H9 (cell line): ENCODE measurements at regions not wholly inside any gene's neighbourhood (a gene's known extent, or its start where the extent isn't known, plus 50 kb on each side); places are given as distances from the start of the nearest gene placed in this dataset.

Experiments used
- DNase-seq: peaks from one replicate; pipeline ENCODE4 v3.0.0-alpha.2; 2017
- H2AFZ ChIP-seq: one replicate; pipeline ENCODE4 v1.6.1; 2013; ENCODE audit warnings: mild to moderate bottlenecking, low read length, control low read depth, moderate library complexity
- H2AK5ac ChIP-seq: 2 replicates; pipeline ENCODE4 v1.6.1; 2013; ENCODE audit warnings: low read length, control low read depth, mixed read lengths; ENCODE audit not compliant: insufficient read length
- H2BK120ac ChIP-seq: one replicate; pipeline ENCODE4 v1.6.1; 2013; ENCODE audit warnings: low read depth, mild to moderate bottlenecking, low read length, control low read depth, inconsistent platforms; ENCODE audit not compliant: poor library complexity, severe bottlenecking
- H2BK12ac ChIP-seq: 2 replicates; pipeline ENCODE4 v1.6.1; 2013; ENCODE audit warnings: low read length, control low read depth, mixed read lengths, low read depth; ENCODE audit not compliant: insufficient read length
- H2BK15ac ChIP-seq: 2 replicates; pipeline ENCODE4 v1.6.1; 2013; ENCODE audit warnings: low read depth, low read length, control low read depth
- H2BK20ac ChIP-seq: one replicate; pipeline ENCODE4 v1.6.1; 2013; ENCODE audit warnings: low read depth, mild to moderate bottlenecking, low read length, control low read depth, inconsistent platforms; ENCODE audit not compliant: poor library complexity, severe bottlenecking
- H2BK5ac ChIP-seq: 2 replicates; pipeline ENCODE4 v1.6.1; 2013; ENCODE audit warnings: low read length, control low read depth, mixed read lengths; ENCODE audit not compliant: insufficient read length
- H3K14ac ChIP-seq: 2 replicates; pipeline ENCODE4 v1.6.1; 2013; ENCODE audit warnings: low read length, control low read depth; ENCODE audit not compliant: insufficient read depth
- H3K18ac ChIP-seq: 2 replicates; pipeline ENCODE4 v1.6.1; 2013; ENCODE audit warnings: low read depth, mild to moderate bottlenecking, mixed read lengths, low read length, control low read depth; ENCODE audit not compliant: insufficient read length
- H3K23ac ChIP-seq: 2 replicates; pipeline ENCODE4 v1.6.1; 2013; ENCODE audit warnings: low read length, control low read depth, mixed read lengths, low read depth; ENCODE audit not compliant: insufficient read length
- H3K23me2 ChIP-seq: 2 replicates; pipeline ENCODE4 v1.6.1; 2013; ENCODE audit warnings: low read depth, mild to moderate bottlenecking, mixed read lengths, low read length, control low read depth; ENCODE audit not compliant: insufficient read length, poor library complexity, severe bottlenecking
- H3K27ac ChIP-seq: 2 replicates; pipeline ENCODE4 v1.5.1; 2013; ENCODE audit warnings: low read length, control low read depth, mixed read lengths, low read depth; ENCODE audit not compliant: insufficient read length
- H3K27me3 ChIP-seq: 2 replicates; pipeline ENCODE4 v1.6.1; 2013; ENCODE audit warnings: low read length, control low read depth, inconsistent platforms; ENCODE audit not compliant: insufficient read depth
- H3K4ac ChIP-seq: 2 replicates; pipeline ENCODE4 v1.6.1; 2013; ENCODE audit warnings: low read depth, mild to moderate bottlenecking, control low read depth, inconsistent platforms, low read length, moderate library complexity
- H3K4me1 ChIP-seq: 2 replicates; pipeline ENCODE4 v1.6.1; 2013; ENCODE audit warnings: low read length, control low read depth, inconsistent platforms; ENCODE audit not compliant: insufficient read depth
- H3K4me2 ChIP-seq: 2 replicates; pipeline ENCODE4 v1.6.1; 2013; ENCODE audit warnings: low read length, control low read depth, mixed read lengths; ENCODE audit not compliant: insufficient read length, insufficient read depth
- H3K56ac ChIP-seq: 2 replicates; pipeline ENCODE4 v1.6.1; 2013; ENCODE audit warnings: low read depth, mild to moderate bottlenecking, mixed read lengths, low read length, control low read depth; ENCODE audit not compliant: insufficient read length
- H3K79me1 ChIP-seq: 2 replicates; pipeline ENCODE4 v1.6.1; 2013; ENCODE audit warnings: low read depth, mild to moderate bottlenecking, moderate library complexity, low read length, control low read depth, inconsistent platforms; ENCODE audit not compliant: insufficient read depth, poor library complexity, severe bottlenecking
- H3K79me2 ChIP-seq: 2 replicates; pipeline ENCODE4 v1.6.1; 2013; ENCODE audit warnings: low read length, control low read depth, inconsistent platforms; ENCODE audit not compliant: insufficient read depth
- H3K9ac ChIP-seq: 2 replicates; pipeline ENCODE4 v1.6.1; 2013; ENCODE audit warnings: low read length, control low read depth, mixed read lengths; ENCODE audit not compliant: insufficient read length; ENCODE audit errors: extremely low read depth
- H3K9me3 ChIP-seq: one replicate; pipeline ENCODE4 v1.6.1; 2013; ENCODE audit warnings: low read depth, low read length, inconsistent platforms; ENCODE audit not compliant: control insufficient read depth
- H3T11ph ChIP-seq: one replicate; pipeline ENCODE4 v1.6.1; 2013; ENCODE audit warnings: mild to moderate bottlenecking, low read length, control low read depth, inconsistent platforms
- H4K20me1 ChIP-seq: one replicate; pipeline ENCODE4 v1.6.1; 2013; ENCODE audit not compliant: control insufficient read depth, insufficient read length, insufficient read depth
- H4K5ac ChIP-seq: 2 replicates; pipeline ENCODE4 v1.6.1; 2013; ENCODE audit warnings: low read depth, mild to moderate bottlenecking, mixed read lengths, low read length, control low read depth; ENCODE audit not compliant: insufficient read length
- H4K8ac ChIP-seq: replicated peaks from 2 replicates; pipeline ENCODE4 v1.6.1; 2013; ENCODE audit warnings: low read length, control low read depth, mixed read lengths, low read depth; ENCODE audit not compliant: insufficient read length
- H4K91ac ChIP-seq: 2 replicates; pipeline ENCODE4 v1.6.1; 2013; ENCODE audit warnings: low read depth, mild to moderate bottlenecking, moderate library complexity, mixed read lengths, low read length, control low read depth; ENCODE audit not compliant: insufficient read length
- H3K27ac Mint-ChIP-seq, 3 experiments: 2 replicates in 2 of 3; 3 replicates in 1 of 3; pipeline ENCODE4 v1.8.0; 2020 to 2021; ENCODE audit warnings: mixed read lengths in 3 of 3, mild to moderate bottlenecking in 1 of 3, moderate library complexity in 1 of 3
- H3K27me3 Mint-ChIP-seq: 2 replicates; pipeline ENCODE4 v1.8.0; 2021; ENCODE audit warnings: low read depth, mild to moderate bottlenecking, moderate library complexity, mixed read lengths
- H3K36me3 Mint-ChIP-seq, 3 experiments: 2 replicates in 2 of 3; 3 replicates in 1 of 3; pipeline ENCODE4 v1.8.0; 2020 to 2021; ENCODE audit warnings: low read depth in 3 of 3, mixed read lengths in 3 of 3; ENCODE audit not compliant: insufficient read depth in 1 of 3
- H3K4me1 Mint-ChIP-seq, 2 experiments: 2 replicates each; pipeline ENCODE4 v1.8.0; 2020; ENCODE audit warnings: mixed read lengths in 2 of 2
- H3K4me3 Mint-ChIP-seq, 2 experiments: 2 replicates in 1 of 2; 3 replicates in 1 of 2; pipeline ENCODE4 v1.8.0; 2020 to 2021; ENCODE audit warnings: mild to moderate bottlenecking in 2 of 2, mixed read lengths in 2 of 2, moderate library complexity in 1 of 2
- H3K9me3 Mint-ChIP-seq, 2 experiments: 2 replicates in 1 of 2; 3 replicates in 1 of 2; pipeline ENCODE4 v1.8.0; 2020; ENCODE audit warnings: mild to moderate bottlenecking in 2 of 2, mixed read lengths in 2 of 2, moderate library complexity in 1 of 2
- CTCF ChIP-seq: fragments of 200-600 bp; sonication (generic); conservative IDR thresholded peaks from 3 replicates; pipeline ENCODE4 v1.8.0; 2021; ENCODE audit warnings: antibody characterized with exemption, mild to moderate bottlenecking
- WGBS: extraction: QIAGEN DNeasy Blood & Tissue Kit; methylation state at CpG from one replicate; pipeline ENCODE4 v1.1.7; 2013; ENCODE audit warnings: missing lambda C conversion rate, low lambda C conversion rate, mixed read lengths; ENCODE audit not compliant: insufficient read length; ENCODE audit errors: extremely low coverage; 5-methylcytosine and 5-hydroxymethylcytosine counted together

GRCh38 chr2:163312713-163313112 is 423.1 kb downstream of the FIGN start:
- WGBS: no CpG with 5 or more reads among the region's 1 CpG
- Histone ChIP-seq H3K56ac (no peak overlapping the region), H3K79me1 (no peaks in the 10 kb centered on the region), H4K91ac (no peak overlapping the region), H2BK120ac (no peak overlapping the region), H3T11ph (no peak overlapping the region), H2BK5ac (no peak overlapping the region), H3K4me1 (no peaks in the 10 kb centered on the region), H2AFZ (no peak overlapping the region), H3K4me2 (no peak overlapping the region), H3K27me3 (no peaks in the 10 kb centered on the region), H2BK20ac (no peak overlapping the region), H4K5ac (no peak overlapping the region), H3K18ac (no peak overlapping the region), H4K8ac (no peak overlapping the region), H2BK15ac (no peak overlapping the region), H3K14ac (no peak overlapping the region), H2AK5ac (no peak overlapping the region), H3K27ac (no peak overlapping the region), H3K9me3 (no peaks in the 10 kb centered on the region), H3K79me2 (no peaks in the 10 kb centered on the region), H3K4ac (no peak overlapping the region), H3K9ac (no peak overlapping the region), H3K23me2 (no peaks in the 10 kb centered on the region), H2BK12ac (no peak overlapping the region), H3K23ac (no peak overlapping the region), H4K20me1 (no peaks in the 10 kb centered on the region)
- no peak overlapping the region for H3K27ac Mint-ChIP-seq
- H3K36me3 Mint-ChIP-seq: peaks cover 2 to 6% (median 4%) of the 10 kb centered on the region in 3 experiments; a peak in 4 of 7 replicates
- no peak for DNase-seq
- no peaks in the 10 kb centered on the region for H3K27me3 Mint-ChIP-seq
- TF ChIP-seq CTCF: no peak
- H3K4me3 Mint-ChIP-seq: no peak overlapping the region
- H3K9me3 Mint-ChIP-seq: peaks cover 7% of the 10 kb centered on the region in 2 experiments
- H3K4me1 Mint-ChIP-seq: no peaks in the 10 kb centered on the region
